GM12864 (cell line): ENCODE measurements at regions not wholly inside any gene's neighbourhood (a gene's known extent, or its start where the extent isn't known, plus 50 kb on each side); places are given as distances from the start of the nearest gene placed in this dataset.
"Not testable (repeated sequence)": the region's sequence is repeated elsewhere in the genome, so short reads cannot be mapped to it uniquely, and the experiment has no call there.

Experiments used
- DNase-seq: peaks from one replicate; pipeline ENCODE4 v3.0.0-alpha.2; 2011; ENCODE audit warnings: low read depth
- H3K4me3 ChIP-seq: 2 replicates; pipeline ENCODE4 v1.5.1; 2011; ENCODE audit warnings: mild to moderate bottlenecking, low read depth, low read length, control low read depth
- TF ChIP-seq, protein P1 (sequence below): IDR thresholded peaks from 2 replicates; pipeline ENCODE4 v1.5.1; 2011; ENCODE audit warnings: low read depth, mild to moderate bottlenecking, moderate library complexity, low read length, control low read depth, inconsistent platforms; ENCODE audit errors: missing control alignments

GRCh38 chr14:44453433-44454171 lies 53.5 kb downstream of the FSCB start:
- no peak overlapping the region for H3K4me3 ChIP-seq
- TF ChIP-seq, protein P1, sequence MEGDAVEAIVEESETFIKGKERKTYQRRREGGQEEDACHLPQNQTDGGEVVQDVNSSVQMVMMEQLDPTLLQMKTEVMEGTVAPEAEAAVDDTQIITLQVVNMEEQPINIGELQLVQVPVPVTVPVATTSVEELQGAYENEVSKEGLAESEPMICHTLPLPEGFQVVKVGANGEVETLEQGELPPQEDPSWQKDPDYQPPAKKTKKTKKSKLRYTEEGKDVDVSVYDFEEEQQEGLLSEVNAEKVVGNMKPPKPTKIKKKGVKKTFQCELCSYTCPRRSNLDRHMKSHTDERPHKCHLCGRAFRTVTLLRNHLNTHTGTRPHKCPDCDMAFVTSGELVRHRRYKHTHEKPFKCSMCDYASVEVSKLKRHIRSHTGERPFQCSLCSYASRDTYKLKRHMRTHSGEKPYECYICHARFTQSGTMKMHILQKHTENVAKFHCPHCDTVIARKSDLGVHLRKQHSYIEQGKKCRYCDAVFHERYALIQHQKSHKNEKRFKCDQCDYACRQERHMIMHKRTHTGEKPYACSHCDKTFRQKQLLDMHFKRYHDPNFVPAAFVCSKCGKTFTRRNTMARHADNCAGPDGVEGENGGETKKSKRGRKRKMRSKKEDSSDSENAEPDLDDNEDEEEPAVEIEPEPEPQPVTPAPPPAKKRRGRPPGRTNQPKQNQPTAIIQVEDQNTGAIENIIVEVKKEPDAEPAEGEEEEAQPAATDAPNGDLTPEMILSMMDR, result no peak
- DNase-seq, result no peak

DNA sequence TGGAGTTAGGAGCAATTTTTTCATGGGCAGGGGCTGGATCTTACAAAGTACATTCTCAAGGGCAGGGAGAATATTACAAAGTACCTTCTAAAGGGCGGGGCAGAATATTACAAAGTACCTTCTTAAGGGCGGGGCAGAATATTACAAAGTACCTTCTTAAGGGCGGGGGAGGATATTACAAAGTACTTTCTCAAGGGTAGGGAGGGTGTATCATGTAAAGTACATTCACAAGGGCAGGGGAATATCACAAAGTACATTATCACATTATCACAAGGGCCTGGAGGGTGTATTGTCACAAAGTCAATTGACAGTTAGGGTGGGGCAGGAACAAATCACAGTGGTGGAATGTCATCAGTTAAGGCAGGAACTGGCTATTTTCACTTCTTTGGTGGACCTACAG lies 56.9 kb downstream of the FSCB start:
- not testable (repeated sequence) for DNase-seq, H3K4me3 ChIP-seq

DNA sequence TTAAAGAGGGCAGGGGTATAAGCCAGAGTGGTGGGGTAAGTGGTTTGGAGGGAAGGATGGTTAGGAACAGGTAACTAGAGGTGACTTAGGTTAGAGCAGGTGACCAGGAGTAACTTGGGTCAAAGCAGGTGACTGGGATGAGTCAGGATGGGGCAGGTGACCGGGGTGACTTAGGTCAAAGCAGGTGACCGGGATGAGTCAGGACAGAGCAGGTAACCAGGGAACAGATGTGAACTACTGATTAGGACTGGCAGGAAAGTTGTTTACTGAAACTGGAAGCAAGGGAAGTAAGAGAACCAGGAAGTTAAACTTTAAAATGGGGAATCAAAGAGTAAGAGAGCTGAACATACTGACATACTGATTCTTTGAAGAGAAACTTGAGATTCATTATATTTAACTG lies 57.4 kb downstream of the FSCB start:
- DNase-seq, result no peak

DNA sequence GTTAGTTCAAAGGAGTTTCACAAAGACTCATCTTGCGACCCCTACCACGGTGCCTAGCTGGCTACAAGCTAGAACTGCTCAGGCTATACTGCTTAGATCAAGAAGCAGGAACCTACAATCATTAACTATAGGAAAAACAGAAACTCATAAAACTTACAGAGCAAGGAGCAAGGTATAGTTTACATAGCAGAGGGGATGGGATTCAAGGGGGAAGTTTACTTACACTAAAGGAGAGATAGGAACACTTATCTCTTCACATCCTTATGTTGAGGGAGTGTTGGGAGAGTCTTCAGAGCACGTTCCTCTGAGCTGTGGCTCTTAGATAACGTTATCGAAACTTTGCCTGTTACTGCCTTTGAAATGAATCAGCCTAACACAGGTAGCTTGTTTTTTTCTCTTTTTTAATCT lies 58.1 kb downstream of the FSCB start:
- no peak for DNase-seq
- TF ChIP-seq, protein P1, result no peak
- H3K4me3 ChIP-seq, result no peak overlapping the region

More for the DNA sequence above, 57.4 kb downstream of the FSCB start:
- TF ChIP-seq, protein P1, result no peak
- no peak overlapping the region for H3K4me3 ChIP-seq

GRCh38 chr14:44446965-44447364 lies 60.1 kb downstream of the FSCB start:
- TF ChIP-seq, protein P1, result no peak
- DNase-seq, result no peak
- H3K4me3 ChIP-seq, result no peak overlapping the region

- no peak for DNase-seq
- TF ChIP-seq, protein P1, result no peak
- H3K4me3 ChIP-seq, result no peak overlapping the region
Measured at GRCh38 chr14:44444454-44444853, 62.6 kb downstream of the FSCB start.

DNA sequence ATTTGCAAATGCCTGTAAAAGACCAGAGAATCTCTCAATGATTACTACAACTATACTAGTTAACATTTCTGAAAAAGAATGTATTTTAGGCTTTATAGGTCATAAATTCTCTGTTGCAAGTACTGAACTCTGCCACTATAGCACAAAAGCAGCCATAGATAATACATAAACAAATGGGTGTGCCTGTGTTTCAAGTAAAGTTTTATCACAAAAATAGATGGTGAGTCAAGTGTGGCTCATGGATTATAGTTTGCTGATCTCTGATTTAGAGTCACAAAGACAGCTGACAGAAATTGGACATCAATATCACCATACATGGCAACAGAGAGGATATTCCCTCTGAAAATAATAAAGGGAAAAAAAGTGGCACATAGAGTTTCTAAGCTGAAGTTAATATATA lies 68.1 kb downstream of the FSCB start:
- TF ChIP-seq, protein P1, result no peak
- H3K4me3 ChIP-seq, result no peak overlapping the region
- DNase-seq, result no peak
